ENCODE measurements at regions not wholly inside any gene's neighbourhood (a gene's known extent, or its start where the extent isn't known, plus 50 kb on each side); places are given as distances from the start of the nearest gene placed in this dataset.

- no peak overlapping the region for H2AFZ ChIP-seq (ENCODE audit: low read depth, low read length)
- H3K4me3 ChIP-seq (ENCODE audit: low read length), result no peak overlapping the region
- H3K9ac ChIP-seq (ENCODE audit: low read length), result no peak overlapping the region
- no peaks in the 10 kb centered on the region for H3K27me3 ChIP-seq (ENCODE audit: insufficient read depth, low read depth, low read length)
- no peaks in the 10 kb centered on the region for H3K79me2 ChIP-seq (replicated peaks; ENCODE audit: insufficient read depth, low read length)
- no peaks in the 10 kb centered on the region for H3F3A ChIP-seq (ENCODE audit: insufficient read depth, low read length, poor library complexity, severe bottlenecking)
- no peak overlapping the region for H3K4me2 ChIP-seq (ENCODE audit: low read length)
- TF ChIP-seq TAF1 (IDR thresholded peaks at IDR 0.05; ENCODE audit: low read depth) (no peak), SMC3 (conservative IDR thresholded peaks at IDR 0.05; ENCODE audit: poor library complexity) (no peak), POLR2AphosphoS5 (IDR thresholded peaks at IDR 0.05) (peak; percentile 93), REST (IDR thresholded peaks at IDR 0.05; ENCODE audit: borderline replicate concordance) (no peak), EP300 (conservative IDR thresholded peaks at IDR 0.05; ENCODE audit: poor library complexity, severe bottlenecking) (no peak)
- no peaks in the 10 kb centered on the region for H3K36me3 ChIP-seq (ENCODE audit: insufficient read depth, low read length)
- H3K27ac ChIP-seq (ENCODE audit: low read length), result no peak overlapping the region
- H3K9me2 ChIP-seq (ENCODE audit: insufficient read depth, low read length), result no peaks in the 10 kb centered on the region
- no peaks in the 10 kb centered on the region for H4K20me1 ChIP-seq (ENCODE audit: insufficient read depth)
- no peaks in the 10 kb centered on the region for H3K9me3 ChIP-seq (ENCODE audit: low read length)
Observed at GRCh38 chr3:19825193-19825592, 108.8 kb downstream of the EFHB start.

- Histone ChIP-seq H3K36me3 (ENCODE audit: insufficient read depth, low read length) (no peaks in the 10 kb centered on the region), H3K9me2 (ENCODE audit: insufficient read depth, low read length) (no peaks in the 10 kb centered on the region), H3K4me2 (ENCODE audit: low read length) (no peak overlapping the region), H3F3A (ENCODE audit: insufficient read depth, low read length, poor library complexity, severe bottlenecking) (no peaks in the 10 kb centered on the region), H4K20me1 (ENCODE audit: insufficient read depth) (no peaks in the 10 kb centered on the region), H3K79me2 (replicated peaks; ENCODE audit: insufficient read depth, low read length) (no peaks in the 10 kb centered on the region), H3K27ac (ENCODE audit: low read length) (no peak overlapping the region), H3K9ac (ENCODE audit: low read length) (no peak overlapping the region), H3K9me3 (ENCODE audit: low read length) (no peaks in the 10 kb centered on the region), H3K27me3 (ENCODE audit: insufficient read depth, low read depth, low read length) (no peaks in the 10 kb centered on the region), H3K4me3 (ENCODE audit: low read length) (no peak overlapping the region), H2AFZ (ENCODE audit: low read depth, low read length) (no peak overlapping the region)
- TF ChIP-seq EP300 (conservative IDR thresholded peaks at IDR 0.05; ENCODE audit: poor library complexity, severe bottlenecking) (no peak), REST (IDR thresholded peaks at IDR 0.05; ENCODE audit: borderline replicate concordance) (no peak), RAD21 (conservative IDR thresholded peaks at IDR 0.05) (no peak), TAF1 (IDR thresholded peaks at IDR 0.05; ENCODE audit: low read depth) (no peak), MXI1 (conservative IDR thresholded peaks at IDR 0.05; ENCODE audit: poor library complexity, severe bottlenecking) (no peak)
Observed at GRCh38 chr3:19822805-19823204, 111.2 kb downstream of the EFHB start.

- Histone ChIP-seq H2AFZ (ENCODE audit: low read depth, low read length) (no peak overlapping the region), H4K20me1 (ENCODE audit: insufficient read depth) (no peaks in the 10 kb centered on the region), H3K27me3 (ENCODE audit: insufficient read depth, low read depth, low read length) (no peaks in the 10 kb centered on the region), H3K9ac (ENCODE audit: low read length) (no peak overlapping the region), H3F3A (ENCODE audit: insufficient read depth, low read length, poor library complexity, severe bottlenecking) (no peaks in the 10 kb centered on the region), H3K36me3 (ENCODE audit: insufficient read depth, low read length) (no peaks in the 10 kb centered on the region), H3K4me2 (ENCODE audit: low read length) (no peak overlapping the region), H3K9me3 (ENCODE audit: low read length) (no peaks in the 10 kb centered on the region), H3K9me2 (ENCODE audit: insufficient read depth, low read length) (no peaks in the 10 kb centered on the region), H3K4me3 (ENCODE audit: low read length) (no peak overlapping the region), H3K79me2 (replicated peaks; ENCODE audit: insufficient read depth, low read length) (no peaks in the 10 kb centered on the region), H3K27ac (ENCODE audit: low read length) (no peak overlapping the region)
- TF ChIP-seq POLR2AphosphoS5 (IDR thresholded peaks at IDR 0.05) (no peak), TAF1 (IDR thresholded peaks at IDR 0.05; ENCODE audit: low read depth) (no peak), REST (IDR thresholded peaks at IDR 0.05; ENCODE audit: borderline replicate concordance) (no peak), RAD21 (conservative IDR thresholded peaks at IDR 0.05) (no peak), MXI1 (conservative IDR thresholded peaks at IDR 0.05; ENCODE audit: poor library complexity, severe bottlenecking) (no peak), SMC3 (conservative IDR thresholded peaks at IDR 0.05; ENCODE audit: poor library complexity) (no peak), CTCF (IDR thresholded peaks at IDR 0.05; ENCODE audit: poor library complexity, severe bottlenecking) (no peak), EZH2 (IDR thresholded peaks at IDR 0.05; ENCODE audit: borderline replicate concordance, insufficient read depth, low read length, poor library complexity, severe bottlenecking) (no peak), EP300 (conservative IDR thresholded peaks at IDR 0.05; ENCODE audit: poor library complexity, severe bottlenecking) (no peak)
Observed at GRCh38 chr3:19816631-19817030, 117.4 kb downstream of the EFHB start.
